Skin of body (tissue), 1 donor: ENCODE measurements at regions not wholly inside any gene's neighbourhood (a gene's known extent, or its start where the extent isn't known, plus 50 kb on each side); places are given as distances from the start of the nearest gene placed in this dataset.
A peak's percentile ranks its signal among the peaks of the same experiment; 100 is the strongest.

ENCODE experiments used
- DNase-seq: peaks from one replicate; lab custom pipeline; 2025; lab: John Stamatoyannopoulos, UW

DNA sequence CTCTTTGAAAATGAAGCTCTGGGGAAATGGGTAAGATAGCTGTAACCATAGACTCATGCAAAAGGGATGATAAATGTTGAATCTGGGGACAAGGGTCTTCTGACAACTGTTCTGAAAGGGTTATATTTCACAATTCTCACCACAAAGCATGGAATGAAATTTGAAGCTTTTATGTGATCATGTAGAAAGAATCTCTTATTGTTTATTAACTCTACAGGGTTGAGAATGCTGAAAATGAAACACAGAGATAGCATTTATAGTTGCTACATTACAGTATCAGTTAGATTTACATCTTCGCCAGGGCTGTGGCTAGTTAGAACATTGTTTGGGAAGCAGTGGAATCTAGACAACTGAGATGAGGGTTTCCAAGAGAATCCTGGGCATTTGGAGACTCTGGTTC lies 97.4 kb upstream of the LHCGR start:
- peak; percentile 10 for DNase-seq

- DNase-seq = no peak
Measured at GRCh38 chr2:48851161-48851560, 95.6 kb upstream of the LHCGR start.

DNA sequence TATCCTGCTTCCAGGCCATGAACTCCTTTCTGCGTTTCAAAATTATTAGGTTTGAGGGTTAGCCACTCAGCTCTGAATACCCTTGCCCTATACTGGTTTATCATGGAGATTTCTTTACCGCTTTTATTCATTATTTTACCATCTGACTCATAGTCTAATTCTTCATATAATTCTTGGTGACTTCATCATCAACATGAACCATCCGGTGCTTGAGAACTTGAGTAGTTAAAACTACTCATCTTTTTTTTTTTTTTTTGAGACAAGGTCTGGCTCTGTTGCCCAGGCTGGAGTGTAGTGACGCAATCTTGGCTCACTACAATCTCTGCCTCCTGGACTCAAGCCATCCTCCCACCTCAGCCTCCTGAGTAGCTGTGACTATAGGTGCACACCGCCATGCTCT lies 94.2 kb upstream of the LHCGR start:
- DNase-seq = no peak

GRCh38 chr2:48845684-48846083 lies 90.2 kb upstream of the LHCGR start:
- no peak for DNase-seq

GRCh38 chr2:48844417-48845155 lies 89.1 kb upstream of the LHCGR start:
- no peak for DNase-seq

DNA sequence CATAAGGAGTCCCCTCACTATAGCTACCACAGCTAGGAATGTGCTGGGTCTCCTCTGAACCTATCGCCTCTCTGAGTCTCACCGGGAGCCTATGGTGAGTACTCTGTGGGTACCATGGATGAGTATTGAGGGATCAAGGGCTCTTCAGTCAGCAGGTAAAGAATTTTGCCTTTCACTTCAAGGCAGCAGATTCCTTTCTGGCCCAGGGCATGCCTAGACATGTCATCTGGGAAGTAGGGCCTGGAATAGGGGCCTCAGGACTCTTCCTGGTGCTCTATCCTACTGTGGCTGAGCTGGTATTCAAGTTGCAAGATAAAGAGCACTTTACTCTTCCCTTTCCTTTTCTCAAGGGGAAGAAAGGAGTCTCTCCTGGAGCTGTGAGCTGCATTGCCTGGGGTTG lies 85.6 kb upstream of the LHCGR start:
- no peak for DNase-seq

GRCh38 chr2:48838029-48838428 lies 82.5 kb upstream of the LHCGR start:
- no peak for DNase-seq

DNA sequence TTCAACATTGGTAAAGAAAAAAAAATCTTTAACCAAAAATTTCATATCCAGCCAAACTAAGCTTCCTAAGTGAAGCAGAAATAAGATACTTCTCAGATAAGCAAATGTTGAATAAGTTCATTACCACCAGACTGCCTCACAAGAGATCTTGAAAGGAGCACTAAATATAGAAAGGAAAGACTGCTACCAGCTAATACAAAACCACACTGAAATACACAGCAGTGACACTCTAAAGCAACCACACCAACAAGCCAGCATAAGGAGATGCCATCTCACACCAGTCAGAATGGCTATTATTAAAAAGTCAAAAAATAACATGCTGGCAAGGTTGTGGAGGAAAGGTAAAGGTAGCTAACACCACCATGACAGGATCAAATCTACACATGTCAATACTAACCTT lies 74.0 kb upstream of the LHCGR start:
- DNase-seq = no peak

DNA sequence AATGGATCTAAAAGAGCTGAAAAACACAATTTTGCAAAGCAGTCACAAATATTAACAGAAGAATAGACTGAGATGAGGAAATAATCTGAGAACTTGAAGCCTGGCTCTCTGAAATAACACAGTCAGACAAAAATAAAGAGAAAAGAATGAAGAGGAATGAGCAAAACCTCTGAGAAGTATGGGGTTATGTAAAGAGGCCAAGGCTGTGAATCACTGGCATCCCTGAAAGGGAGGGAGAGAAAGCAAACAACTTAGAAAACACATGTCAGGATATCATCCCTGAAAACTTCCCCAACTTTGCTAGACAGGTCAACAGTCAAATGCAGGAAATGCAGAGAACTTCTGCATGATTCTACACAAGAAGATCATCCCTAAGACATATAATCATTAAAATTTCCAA lies 73.5 kb upstream of the LHCGR start:
- DNase-seq = no peak

DNA sequence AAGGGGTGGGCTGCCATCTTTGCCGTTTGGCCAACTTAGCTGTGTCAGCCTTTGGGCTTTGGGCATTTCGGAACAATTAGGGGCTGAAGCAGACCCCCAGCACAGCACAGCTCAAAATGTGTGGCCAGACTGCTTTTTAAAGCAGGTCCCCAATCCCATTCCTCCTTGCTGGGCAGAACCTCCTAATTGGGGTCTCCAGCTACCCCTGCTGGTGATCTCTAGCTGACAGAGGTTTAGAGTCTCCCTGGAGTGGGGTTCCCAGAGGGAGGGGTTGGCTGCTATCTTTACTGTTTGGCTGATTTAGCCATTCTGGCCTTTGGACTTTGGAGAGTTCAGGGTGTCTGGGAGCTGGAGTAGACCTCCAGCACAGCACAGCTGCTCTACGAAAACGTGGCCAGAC lies 71.5 kb upstream of the LHCGR start:
- no peak for DNase-seq

GRCh38 chr2:48824116-48824515 lies 68.6 kb upstream of the LHCGR start:
- DNase-seq = no peak

GRCh38 chr2:48819206-48819735 lies 63.7 kb upstream of the LHCGR start:
- DNase-seq = no peak

DNA sequence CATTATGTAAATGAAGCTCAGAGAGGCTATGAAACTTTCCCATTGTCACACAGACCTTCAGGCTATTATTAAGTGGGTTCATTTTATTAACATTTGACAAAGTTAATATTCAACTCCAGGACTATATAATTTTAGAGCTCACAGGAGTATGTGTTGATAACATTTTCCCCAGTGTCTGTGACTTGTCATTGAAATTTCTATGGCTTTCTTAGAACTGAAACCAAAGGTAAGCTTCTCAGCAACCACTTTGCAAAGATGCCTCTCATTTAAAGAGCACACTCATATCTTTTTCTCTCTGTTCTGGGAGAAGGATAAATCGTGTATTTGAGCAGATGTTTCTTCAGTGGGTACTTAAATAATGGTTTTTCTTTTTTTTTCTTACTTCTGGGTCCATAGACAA lies 61.8 kb upstream of the LHCGR start:
- DNase-seq = no peak

GRCh38 chr2:48812416-48812815 lies 56.9 kb upstream of the LHCGR start:
- no peak for DNase-seq

DNA sequence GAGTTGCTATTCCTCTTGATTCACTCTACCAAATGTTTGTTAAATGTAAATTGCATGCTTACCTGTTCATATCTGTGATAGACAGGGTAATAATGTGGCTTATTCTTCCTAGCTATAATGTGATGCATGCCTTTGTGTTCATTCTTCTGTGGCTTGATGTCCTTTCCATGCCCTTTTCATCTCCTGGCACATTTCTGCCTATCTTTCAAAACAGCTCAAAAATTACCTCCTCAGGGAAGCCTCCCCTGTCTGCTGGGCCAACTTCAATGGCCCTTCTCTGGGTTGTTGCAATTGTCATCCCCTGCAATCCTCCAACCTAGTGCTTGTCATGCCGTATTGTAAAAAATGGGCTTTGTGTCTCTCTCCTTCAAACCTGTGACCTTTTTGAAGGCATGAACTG lies 52.8 kb upstream of the LHCGR start:
- no peak for DNase-seq
